ENCODE measurements at regions not wholly inside any gene's neighbourhood (a gene's known extent, or its start where the extent isn't known, plus 50 kb on each side); places are given as distances from the start of the nearest gene placed in this dataset.

DNA sequence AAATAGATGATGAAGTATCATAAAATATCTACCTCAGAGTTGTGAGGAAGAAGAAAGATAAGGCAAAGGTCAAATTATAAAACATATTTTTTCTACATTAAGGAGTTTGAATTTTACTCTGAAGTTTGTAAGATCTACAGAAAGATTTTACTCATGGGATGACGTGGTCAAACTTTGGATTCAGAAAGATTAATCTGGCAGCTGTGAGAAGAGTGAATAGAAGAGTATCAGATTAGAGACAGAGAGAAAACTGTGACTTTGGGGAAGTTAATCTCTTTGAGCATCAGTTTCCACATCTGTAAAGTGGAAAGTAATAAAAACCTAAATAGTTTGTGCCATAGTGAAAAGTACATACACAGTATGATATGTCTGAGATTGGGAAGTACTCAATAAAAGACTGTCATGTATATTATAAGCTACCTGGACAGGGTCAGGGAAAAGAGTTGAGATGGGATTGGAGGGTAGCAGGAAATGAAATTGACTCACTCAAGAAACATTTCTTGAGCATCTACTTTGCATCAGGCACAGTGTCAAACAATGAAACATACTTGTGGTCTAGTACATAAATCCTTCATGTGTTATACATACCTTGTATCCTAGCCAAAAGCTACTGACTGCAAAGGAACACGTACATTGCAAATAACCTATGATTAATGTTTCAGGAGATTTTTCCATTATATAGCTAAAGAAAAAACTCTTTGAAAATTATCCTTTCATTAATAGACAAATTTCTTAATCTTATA lies 222.1 kb downstream of the TMEM200A start:
- TF ChIP-seq, protein P1, sequence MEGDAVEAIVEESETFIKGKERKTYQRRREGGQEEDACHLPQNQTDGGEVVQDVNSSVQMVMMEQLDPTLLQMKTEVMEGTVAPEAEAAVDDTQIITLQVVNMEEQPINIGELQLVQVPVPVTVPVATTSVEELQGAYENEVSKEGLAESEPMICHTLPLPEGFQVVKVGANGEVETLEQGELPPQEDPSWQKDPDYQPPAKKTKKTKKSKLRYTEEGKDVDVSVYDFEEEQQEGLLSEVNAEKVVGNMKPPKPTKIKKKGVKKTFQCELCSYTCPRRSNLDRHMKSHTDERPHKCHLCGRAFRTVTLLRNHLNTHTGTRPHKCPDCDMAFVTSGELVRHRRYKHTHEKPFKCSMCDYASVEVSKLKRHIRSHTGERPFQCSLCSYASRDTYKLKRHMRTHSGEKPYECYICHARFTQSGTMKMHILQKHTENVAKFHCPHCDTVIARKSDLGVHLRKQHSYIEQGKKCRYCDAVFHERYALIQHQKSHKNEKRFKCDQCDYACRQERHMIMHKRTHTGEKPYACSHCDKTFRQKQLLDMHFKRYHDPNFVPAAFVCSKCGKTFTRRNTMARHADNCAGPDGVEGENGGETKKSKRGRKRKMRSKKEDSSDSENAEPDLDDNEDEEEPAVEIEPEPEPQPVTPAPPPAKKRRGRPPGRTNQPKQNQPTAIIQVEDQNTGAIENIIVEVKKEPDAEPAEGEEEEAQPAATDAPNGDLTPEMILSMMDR (IDR thresholded peaks at IDR 0.05; ENCODE audit: poor library complexity, severe bottlenecking), result no peak
- TF ChIP-seq POLR2AphosphoS5 (IDR thresholded peaks at IDR 0.05), result no peak

Measured in neural cell (in vitro differentiated cells).